HepG2 (cell line): ENCODE measurements at regions not wholly inside any gene's neighbourhood (a gene's known extent, or its start where the extent isn't known, plus 50 kb on each side); places are given as distances from the start of the nearest gene placed in this dataset.

Experiments
- ATAC-seq: fragments of 200-7000 bp; cut with Tn5 transposase; 3 replicates; pipeline ENCODE4 v1.9.1; 2020; ENCODE audit warnings: mild to moderate bottlenecking, moderate library complexity
- BruUV-seq: library from RNA; stranded (reverse); fragments of 400-500 nt; replicated peaks from 2 replicates; lab custom pipeline; 2021; lab: Mats Ljungman, UMichigan
- CTCF ChIA-PET: fragments of 300-600 bp; formaldehyde crosslinking; extraction: SDS; loops from one replicate; lab custom pipeline; 2021; ENCODE audit warnings: low total read pairs, inconsistent platforms, low intra/inter-chr PET ratio; lab: Yijun Ruan, JAX
- POLR2A ChIA-PET: fragments of 350-600 bp; sonication (Branson Sonifier 250); formaldehyde crosslinking; loops from one replicate; lab custom pipeline; 2020; ENCODE audit warnings: antibody characterized with exemption, inconsistent platforms; lab: Yijun Ruan, JAX
- DNase-seq: peaks from one replicate; pipeline ENCODE4 v3.0.0-alpha.2; 2015; ENCODE audit warnings: low spot score
- FAIRE-seq: peaks from 3 replicates; lab custom pipeline; 2011; peaks lifted over from hg19 to GRCh38; lab: Jason Lieb, UNC
- H2AFZ ChIP-seq: one replicate; pipeline ENCODE4 v1.6.1; 2011; ENCODE audit warnings: low read length, inconsistent platforms
- H3K27ac ChIP-seq: fragments of 300-600 bp; 3 replicates; pipeline ENCODE4 v1.8.0; 2011; ENCODE audit warnings: mixed run types, mild to moderate bottlenecking, mixed read lengths, low read length, inconsistent platforms; ENCODE audit not compliant: insufficient read depth; ENCODE audit errors: extremely low read length
- H3K27me3 ChIP-seq, 2 experiments: fragments of 200-600 bp in 1 of 2; 2 replicates in 1 of 2; 3 replicates in 1 of 2; pipeline versions ENCODE4 v1.6.0 to v1.8.0; 2011; ENCODE audit warnings: low read length in 2 of 2, mild to moderate bottlenecking in 2 of 2, moderate library complexity in 2 of 2, inconsistent platforms in 1 of 2; ENCODE audit not compliant: insufficient read depth in 2 of 2, control insufficient read depth in 1 of 2
- H3K36me3 ChIP-seq, 2 experiments: fragments of 200-600 bp in 1 of 2; replicated peaks in 1 of 2; 2 replicates in 1 of 2; 3 replicates in 1 of 2; pipeline versions ENCODE4 v1.5.1 to v1.8.0; 2011; ENCODE audit warnings: low read length in 2 of 2, inconsistent platforms in 1 of 2; ENCODE audit not compliant: insufficient read depth in 2 of 2, control insufficient read depth in 1 of 2
- H3K4me1 ChIP-seq: 2 replicates; pipeline ENCODE4 v1.5.1; 2012; ENCODE audit warnings: low read length, inconsistent platforms; ENCODE audit not compliant: insufficient read depth
- H3K4me2 ChIP-seq: 2 replicates; pipeline ENCODE4 v1.6.0; 2011; ENCODE audit warnings: low read depth, low read length, inconsistent platforms
- H3K4me3 ChIP-seq, 3 experiments: fragments of 200-600 bp in 1 of 3; sonication (generic), shearing (Covaris generic) in 1 of 3; replicated peaks in 1 of 3; 2 replicates each; pipeline ENCODE4 v1.5.1; 2011 to 2016; ENCODE audit warnings: low read length in 3 of 3, inconsistent platforms in 2 of 3, low read depth in 2 of 3, mild to moderate bottlenecking in 2 of 3, control low read depth in 1 of 3, mixed read lengths in 1 of 3; ENCODE audit not compliant: insufficient read depth in 1 of 3
- H3K79me2 ChIP-seq: one replicate; pipeline ENCODE4 v1.6.1; 2011; ENCODE audit warnings: low read length, inconsistent platforms; ENCODE audit not compliant: insufficient read depth
- H3K9ac ChIP-seq: 2 replicates; pipeline ENCODE4 v1.6.0; 2011; ENCODE audit warnings: mild to moderate bottlenecking, low read depth, low read length, inconsistent platforms; ENCODE audit not compliant: insufficient read depth
- H3K9me3 ChIP-seq: 2 replicates; pipeline ENCODE4 v1.5.1; 2012; ENCODE audit warnings: mild to moderate bottlenecking, low read length
- H4K20me1 ChIP-seq: 2 replicates; pipeline ENCODE4 v1.6.0; 2011; ENCODE audit warnings: inconsistent platforms, mild to moderate bottlenecking, low read length, moderate library complexity; ENCODE audit not compliant: insufficient read depth
- BRCA1 ChIP-seq: sonication (generic); formaldehyde crosslinking; IDR thresholded peaks from 2 replicates; pipeline ENCODE4 v1.4.0; 2020; ENCODE audit warnings: missing genetic modification reagents
- CBX1 ChIP-seq: IDR thresholded peaks from one replicate; pipeline ENCODE4 v1.6.1; 2016; ENCODE audit warnings: antibody characterized with exemption, low read depth
- CCDC6 ChIP-seq: sonication (generic); formaldehyde crosslinking; IDR thresholded peaks from 2 replicates; pipeline ENCODE4 v1.8.1; 2022; ENCODE audit warnings: mild to moderate bottlenecking, missing genetic modification reagents, moderate library complexity
- CHCHD3 ChIP-seq: sonication (generic); formaldehyde crosslinking; IDR thresholded peaks from 2 replicates; pipeline ENCODE4 v1.8.0; 2022; ENCODE audit warnings: mild to moderate bottlenecking, missing genetic modification reagents, moderate library complexity
- EZH2 ChIP-seq: conservative IDR thresholded peaks from 2 replicates; pipeline ENCODE4 v1.6.1; 2012; ENCODE audit warnings: mild to moderate bottlenecking, low read depth, low read length, moderate library complexity
- KLF13 ChIP-seq: sonication (generic); formaldehyde crosslinking; IDR thresholded peaks from 2 replicates; pipeline ENCODE4 v1.4.0; 2020; ENCODE audit warnings: mild to moderate bottlenecking, missing genetic modification reagents
- KMT2B ChIP-seq: IDR thresholded peaks from 2 replicates; pipeline ENCODE4 v1.6.1; 2016; ENCODE audit warnings: missing genetic modification reagents, missing compliant biosample characterization
- NFRKB ChIP-seq: fragments of 450-650 bp; IDR thresholded peaks from 2 replicates; pipeline ENCODE4 v1.6.1; 2017
- NR2F1 ChIP-seq, 2 experiments: fragments of 450-650 bp in 1 of 2; formaldehyde crosslinking in 1 of 2; IDR thresholded peaks; 2 replicates each; pipeline versions ENCODE4 v1.5.0 to v1.6.1; 2016 to 2020; ENCODE audit warnings: mild to moderate bottlenecking in 1 of 2, missing compliant biosample characterization in 1 of 2, missing genetic modification reagents in 1 of 2, moderate library complexity in 1 of 2
- THAP9 ChIP-seq: sonication (generic); formaldehyde crosslinking; IDR thresholded peaks from 2 replicates; pipeline ENCODE4; 2020; ENCODE audit warnings: missing genetic modification reagents, mild to moderate bottlenecking, borderline replicate concordance
- ZNF329 ChIP-seq: sonication (generic); formaldehyde crosslinking; IDR thresholded peaks from 2 replicates; pipeline ENCODE4 v1.9.0; 2021; ENCODE audit warnings: low read depth, mild to moderate bottlenecking, missing genetic modification reagents
- ZNF550 ChIP-seq: sonication (generic); formaldehyde crosslinking; IDR thresholded peaks from 2 replicates; pipeline ENCODE4 v1.4.0; 2020; ENCODE audit warnings: mild to moderate bottlenecking, missing genetic modification reagents, borderline replicate concordance
- ZNF572 ChIP-seq: sonication (generic); formaldehyde crosslinking; IDR thresholded peaks from 2 replicates; pipeline ENCODE4 v1.5.1; 2020; ENCODE audit warnings: mild to moderate bottlenecking, missing genetic modification reagents
- ZNF629 ChIP-seq: sonication (generic); formaldehyde crosslinking; conservative IDR thresholded peaks from 2 replicates; pipeline ENCODE4 v1.5.0; 2020; ENCODE audit warnings: missing genetic modification reagents
- ZNF709 ChIP-seq: sonication (generic); formaldehyde crosslinking; IDR thresholded peaks from 2 replicates; pipeline ENCODE4 v1.5.0; 2020; ENCODE audit warnings: mild to moderate bottlenecking, missing genetic modification reagents
- WGBS: methylation state at CpG from one replicate; pipeline ENCODE4 v1.1.6; 2017; ENCODE audit warnings: low lambda C conversion rate; 5-methylcytosine and 5-hydroxymethylcytosine counted together
- in situ Hi-C: cut with HindIII; loops from 2 replicates; pipeline ENCODE4 v1.10.0; 2017; ENCODE audit warnings: low pct_unique_long_range_greater_than_20kb; ENCODE audit not compliant: extremely low pct_ligation_motif_present
- intact Hi-C: fragments of 100-400 bp; cut with micrococcal nuclease; formaldehyde crosslinking; loops from one replicate; pipeline ENCODE4 v1.10.0; 2022; ENCODE audit not compliant: unreplicated experiment

GRCh38 chr19:30224689-30225606 is 147.2 kb upstream of the ZNF536 start:
- ChIA-PET CTCF (no interaction called here), POLR2A (no interaction called here)
- no peak for FAIRE-seq
- BruUV-seq: no TSS peak
- no peaks in the 10 kb centered on the region for H3K79me2 ChIP-seq
- no peak overlapping the region for H3K4me3 ChIP-seq
- H3K36me3 ChIP-seq: no peaks in the 10 kb centered on the region
- 28% methylated on average over 35 of the region's 43 CpGs for WGBS
- no peak overlapping the region for H3K4me2 ChIP-seq
- peaks cover 9 to 57% of the 10 kb centered on the region in 2 experiments; a peak in 4 of 5 replicates for H3K27me3 ChIP-seq
- H3K9me3 ChIP-seq: no peaks in the 10 kb centered on the region
- intact Hi-C loops: no loop called here
- H2AFZ ChIP-seq: no peak overlapping the region
- DNase-seq: no peak
- peaks cover 18% of the 10 kb centered on the region; the same call in 1 of the 2 replicates for H3K4me1 ChIP-seq
- H3K27ac ChIP-seq: no peak overlapping the region
- no peak for TF ChIP-seq ZNF709
- no peak for TF ChIP-seq KLF13
- no peak for TF ChIP-seq NFRKB
- peak; percentile 89 for TF ChIP-seq EZH2
- TF ChIP-seq BRCA1 (CRISPR knock-in tag): no peak
- in situ Hi-C loops: loop anchor here (5.0 to 10.0 kb wide), 2 partner anchors 180 to 427 kb away; no protein-coding TSS in a partner anchor
- H3K9ac ChIP-seq: no peak overlapping the region
- no peaks in the 10 kb centered on the region for H4K20me1 ChIP-seq
- ATAC-seq: no peak

GRCh38 chr19:30225676-30226463 is 146.3 kb upstream of the ZNF536 start:
- POLR2A ChIA-PET: no interaction called here
- intact Hi-C loops: loop anchor here (2.0 kb wide), 2 partner anchors 181 to 425 kb away; no protein-coding TSS in a partner anchor
- Histone ChIP-seq H3K36me3 (no peaks in the 10 kb centered on the region), H3K27me3 (peaks cover 9 to 66% of the 10 kb centered on the region in 2 experiments; a peak in 4 of 5 replicates), H3K9me3 (no peaks in the 10 kb centered on the region), H3K79me2 (no peaks in the 10 kb centered on the region), H4K20me1 (no peaks in the 10 kb centered on the region), H3K4me1 (peaks cover 18% of the 10 kb centered on the region; the same call in 1 of the 2 replicates), H3K4me3 (no peak overlapping the region), H3K9ac (no peak overlapping the region), H3K4me2 (no peak overlapping the region; the same call in 1 of the 2 replicates), H2AFZ (no peak overlapping the region), H3K27ac (no peak overlapping the region)
- DNase-seq: no peak
- no peak for FAIRE-seq
- WGBS: 58% methylated on average over 62 of the region's 84 CpGs
- CTCF ChIA-PET: no interaction called here
- ATAC-seq: no peak
- in situ Hi-C loops: loop anchor here (5.0 to 10.0 kb wide), 2 partner anchors 179 to 426 kb away; no protein-coding TSS in a partner anchor
- no TSS peak for BruUV-seq
- TF ChIP-seq ZNF629 (CRISPR knock-in tag): no peak
- TF ChIP-seq THAP9 (CRISPR knock-in tag): no peak
- TF ChIP-seq ZNF550: no peak
- TF ChIP-seq ZNF329 (CRISPR knock-in tag): no peak
- TF ChIP-seq CBX1: no peak
- no peak for TF ChIP-seq CCDC6 (CRISPR knock-in tag)
- TF ChIP-seq KMT2B (CRISPR knock-in tag): no peak
- no peak for TF ChIP-seq ZNF572
- TF ChIP-seq CHCHD3 (CRISPR knock-in tag): no peak
- TF ChIP-seq NR2F1 (CRISPR knock-in tag; IDR thresholded peaks at IDR 0.05): no peak
